PC-9 (cell line): ENCODE measurements at regions not wholly inside any gene's neighbourhood (a gene's known extent, or its start where the extent isn't known, plus 50 kb on each side); places are given as distances from the start of the nearest gene placed in this dataset.

Experiments used
- BruUV-seq: library from RNA; stranded (reverse); fragments of 400-500 nt; replicated peaks from 2 replicates; lab custom pipeline; 2021; lab: Mats Ljungman, UMichigan
- CTCF ChIA-PET: fragments of 300-600 bp; sonication (Branson Sonifier 250); formaldehyde crosslinking; loops from one replicate; lab custom pipeline; 2022; ENCODE audit warnings: antibody characterized with exemption; lab: Charles Lee
- POLR2A ChIA-PET: fragments of 300-600 bp; sonication (Branson Sonifier 250); formaldehyde crosslinking; loops from one replicate; lab custom pipeline; 2022; ENCODE audit warnings: antibody characterized with exemption; ENCODE audit not compliant: unreplicated experiment; lab: Charles Lee
- DNase-seq, 2 experiments: peaks; one replicate each; pipeline versions ENCODE4 v3.0.0 to v3.0.0-alpha.2; 2015 to 2022; ENCODE audit warnings: mixed read lengths in 1 of 2
- H2AFZ ChIP-seq: fragments of 200-600 bp; sonication (generic); 2 replicates; pipeline ENCODE4 v1.8.1; 2017; ENCODE audit warnings: antibody characterized with exemption
- H3F3A ChIP-seq: fragments of 200-600 bp; sonication (generic); 2 replicates; pipeline ENCODE4 v1.8.1; 2017; ENCODE audit warnings: antibody characterized with exemption, mild to moderate bottlenecking, low read depth; ENCODE audit not compliant: insufficient read depth
- H3K27ac ChIP-seq: fragments of 200-600 bp; sonication (generic); 2 replicates; pipeline ENCODE4 v1.6.1; 2016; ENCODE audit warnings: mixed run types
- H3K27me3 ChIP-seq: fragments of 200-600 bp; sonication (generic); 2 replicates; pipeline ENCODE4 v1.6.1; 2016; ENCODE audit warnings: low read depth, mixed run types; ENCODE audit not compliant: insufficient read depth
- H3K36me3 ChIP-seq: fragments of 200-600 bp; sonication (generic); 2 replicates; pipeline ENCODE4 v1.6.1; 2016; ENCODE audit warnings: low read depth, mixed run types
- H3K4me1 ChIP-seq: fragments of 200-600 bp; sonication (generic); replicated peaks from 2 replicates; pipeline ENCODE4 v1.6.1; 2016; ENCODE audit warnings: mixed run types; ENCODE audit not compliant: insufficient read depth
- H3K4me2 ChIP-seq: fragments of 200-600 bp; sonication (generic); 2 replicates; pipeline ENCODE4 v1.6.1; 2017; ENCODE audit warnings: mixed run types
- H3K4me3 ChIP-seq: fragments of 200-600 bp; sonication (generic); 2 replicates; pipeline ENCODE4 v1.6.1; 2016; ENCODE audit warnings: mixed run types
- H3K79me2 ChIP-seq: fragments of 200-600 bp; sonication (generic); 2 replicates; pipeline ENCODE4 v1.6.1; 2017; ENCODE audit warnings: low read depth, mixed run types
- H3K9me2 ChIP-seq: fragments of 200-600 bp; sonication (generic); 2 replicates; pipeline ENCODE4 v1.8.1; 2017; ENCODE audit warnings: mild to moderate bottlenecking; ENCODE audit not compliant: insufficient read depth
- H3K9me3 ChIP-seq: fragments of 200-600 bp; sonication (generic); 2 replicates; pipeline ENCODE4 v1.8.1; 2016; ENCODE audit warnings: low read depth; ENCODE audit not compliant: insufficient read depth
- H4K20me1 ChIP-seq: fragments of 200-600 bp; sonication (generic); 2 replicates; pipeline ENCODE4 v1.8.1; 2017; ENCODE audit not compliant: insufficient read depth
- CTCF ChIP-seq: fragments of 200-600 bp; sonication (generic); conservative IDR thresholded peaks from 2 replicates; pipeline ENCODE4 v1.6.1; 2017; ENCODE audit warnings: mixed run types, antibody characterized with exemption, mild to moderate bottlenecking, moderate library complexity
- EZH2 ChIP-seq: fragments of 200-600 bp; sonication (generic); IDR thresholded peaks from 2 replicates; pipeline ENCODE4 v1.8.0; 2017; ENCODE audit warnings: antibody characterized with exemption, low read depth
- intact Hi-C: fragments of 100-400 bp; cut with micrococcal nuclease; formaldehyde crosslinking; loops from one replicate; pipeline ENCODE4 v1.10.0; 2022; ENCODE audit not compliant: unreplicated experiment

- Histone ChIP-seq H3K4me1 (no peaks in the 10 kb centered on the region), H3K36me3 (no peaks in the 10 kb centered on the region), H3K4me2 (no peak overlapping the region), H3K4me3 (no peak overlapping the region), H3K79me2 (no peaks in the 10 kb centered on the region), H3K9me3 (no peaks in the 10 kb centered on the region), H3F3A (no peaks in the 10 kb centered on the region), H4K20me1 (no peaks in the 10 kb centered on the region), H3K27me3 (no peaks in the 10 kb centered on the region), H2AFZ (no peak overlapping the region), H3K27ac (no peak overlapping the region), H3K9me2 (no peaks in the 10 kb centered on the region)
- DNase-seq: no peak
- TF ChIP-seq CTCF (no peak), EZH2 (no peak)
- ChIA-PET CTCF (interaction anchor here (0.7 to 1.4 kb wide), 2 partner anchors 357 to 361 kb away, joined by 4 to 7 read pairs; no protein-coding TSS in a partner anchor), POLR2A (no interaction called here)
- intact Hi-C loops: no loop called here
- no TSS peak for BruUV-seq
Observed at GRCh38 chr9:26325444-26325829, 567.2 kb downstream of the CAAP1 start.

DNA sequence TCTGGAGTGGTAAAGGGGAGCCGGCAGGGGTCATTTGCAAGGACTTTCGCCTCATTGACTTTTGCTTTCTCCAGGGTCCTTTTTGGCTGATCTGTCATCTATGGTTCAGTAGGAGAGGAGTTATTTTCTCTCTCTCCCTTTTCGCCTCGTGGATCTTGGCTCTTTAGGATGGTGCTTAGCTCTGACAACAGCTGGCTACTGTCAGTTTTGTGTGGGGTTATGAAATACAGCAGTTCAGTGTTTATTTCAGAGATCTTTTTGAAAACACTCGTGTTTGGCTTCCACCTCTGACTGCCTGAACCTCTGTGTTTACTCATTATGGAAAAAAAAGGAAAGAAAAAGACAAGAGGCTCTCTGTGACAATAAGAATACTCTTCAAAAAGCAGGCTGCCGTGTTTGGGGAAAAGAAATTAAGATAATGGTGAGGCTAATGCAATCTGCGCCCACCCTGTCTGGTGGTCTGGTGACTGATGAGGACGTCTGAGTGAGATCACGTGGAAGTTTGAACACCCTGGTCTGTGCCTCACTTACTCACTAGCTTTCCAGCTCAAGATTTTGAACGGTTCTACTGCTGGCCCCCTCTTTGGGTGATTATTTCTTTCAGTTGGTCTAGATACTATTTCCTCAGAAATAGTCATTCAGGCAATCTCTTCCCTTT, 567.7 kb downstream of the CAAP1 start:
- intact Hi-C loops: no loop called here
- DNase-seq: no peak
- no peak overlapping the region for H2AFZ ChIP-seq
- ChIA-PET POLR2A (no interaction called here), CTCF (no interaction called here)
- BruUV-seq: no TSS peak
- no peaks in the 10 kb centered on the region for H3K4me1 ChIP-seq
- TF ChIP-seq CTCF (no peak), EZH2 (no peak)
- H3K4me2 ChIP-seq: no peak overlapping the region
- H3K36me3 ChIP-seq: no peaks in the 10 kb centered on the region
- H3K9me2 ChIP-seq: no peaks in the 10 kb centered on the region
- H3K79me2 ChIP-seq: no peaks in the 10 kb centered on the region
- no peak overlapping the region for H3K4me3 ChIP-seq
- H3F3A ChIP-seq: no peaks in the 10 kb centered on the region
- no peaks in the 10 kb centered on the region for H4K20me1 ChIP-seq
- H3K27ac ChIP-seq: no peak overlapping the region
- H3K9me3 ChIP-seq: no peaks in the 10 kb centered on the region
- no peaks in the 10 kb centered on the region for H3K27me3 ChIP-seq

GRCh38 chr9:26321935-26322334, 570.7 kb downstream of the CAAP1 start:
- no TSS peak for BruUV-seq
- H4K20me1 ChIP-seq: no peaks in the 10 kb centered on the region
- DNase-seq: no peak
- H3K27ac ChIP-seq: no peak overlapping the region
- POLR2A ChIA-PET: no interaction called here
- H3K4me1 ChIP-seq: no peaks in the 10 kb centered on the region
- no peaks in the 10 kb centered on the region for H3K27me3 ChIP-seq
- CTCF ChIA-PET: no interaction called here
- no peak overlapping the region for H3K4me3 ChIP-seq
- no peaks in the 10 kb centered on the region for H3K36me3 ChIP-seq
- TF ChIP-seq CTCF (no peak), EZH2 (no peak)
- no peak overlapping the region for H3K4me2 ChIP-seq
- H3K9me2 ChIP-seq: no peaks in the 10 kb centered on the region
- intact Hi-C loops: no loop called here
- H2AFZ ChIP-seq: no peak overlapping the region
- H3K79me2 ChIP-seq: no peaks in the 10 kb centered on the region
- no peaks in the 10 kb centered on the region for H3K9me3 ChIP-seq
- no peaks in the 10 kb centered on the region for H3F3A ChIP-seq
